GM23338 (cell line): ENCODE measurements at regions not wholly inside any gene's neighbourhood (a gene's known extent, or its start where the extent isn't known, plus 50 kb on each side); places are given as distances from the start of the nearest gene placed in this dataset.

ENCODE experiments used
- ATAC-seq: fragments of 200-7000 bp; cut with Tn5 transposase; 3 replicates; pipeline ENCODE4 v1.9.1; 2020
- DNase-seq: peaks from one replicate; pipeline ENCODE4 v3.0.0-alpha.2; 2015; ENCODE audit warnings: low spot score
- H2AFZ ChIP-seq: fragments of 200-600 bp; sonication (generic); 2 replicates; pipeline ENCODE4 v1.8.0; 2016; ENCODE audit warnings: antibody characterized with exemption, mild to moderate bottlenecking, moderate library complexity
- H3F3A ChIP-seq: fragments of 200-600 bp; sonication (generic); replicated peaks from 2 replicates; pipeline ENCODE4 v1.8.0; 2017; ENCODE audit warnings: antibody characterized with exemption, mixed run types, low read depth
- H3K27ac ChIP-seq: fragments of 200-600 bp; sonication (generic); 2 replicates; pipeline ENCODE4 v1.6.1; 2016; ENCODE audit warnings: low read depth
- H3K27me3 ChIP-seq: fragments of 200-600 bp; sonication (generic); 2 replicates; pipeline ENCODE4 v1.8.0; 2016; ENCODE audit warnings: mild to moderate bottlenecking, mixed run types, moderate library complexity; ENCODE audit not compliant: insufficient read depth
- H3K36me3 ChIP-seq: fragments of 200-600 bp; sonication (generic); 2 replicates; pipeline ENCODE4 v1.8.0; 2016; ENCODE audit warnings: mild to moderate bottlenecking; ENCODE audit not compliant: insufficient read depth
- H3K4me1 ChIP-seq: fragments of 200-600 bp; sonication (generic); 2 replicates; pipeline ENCODE4 v1.8.0; 2016; ENCODE audit warnings: mild to moderate bottlenecking, moderate library complexity; ENCODE audit not compliant: insufficient read depth
- H3K4me2 ChIP-seq: fragments of 200-600 bp; sonication (generic); 2 replicates; pipeline ENCODE4 v1.7.1; 2017; ENCODE audit warnings: mixed run types
- H3K4me3 ChIP-seq: fragments of 200-600 bp; sonication (generic); 2 replicates; pipeline ENCODE4 v1.6.1; 2016; ENCODE audit warnings: mixed run types
- H3K79me2 ChIP-seq: fragments of 200-600 bp; sonication (generic); replicated peaks from 2 replicates; pipeline ENCODE4 v1.8.0; 2017; ENCODE audit warnings: mild to moderate bottlenecking; ENCODE audit not compliant: insufficient read depth
- H3K9me2 ChIP-seq: fragments of 200-600 bp; sonication (generic); 2 replicates; pipeline ENCODE4 v1.8.0; 2017; ENCODE audit not compliant: insufficient read depth
- H4K20me1 ChIP-seq: fragments of 200-600 bp; sonication (generic); replicated peaks from 2 replicates; pipeline ENCODE4 v1.8.0; 2017; ENCODE audit warnings: mild to moderate bottlenecking; ENCODE audit not compliant: insufficient read depth
- H3K27ac Mint-ChIP-seq: 2 replicates; pipeline ENCODE4 v1.8.0; 2020; ENCODE audit warnings: inconsistent platforms, mild to moderate bottlenecking, moderate library complexity, mixed read lengths
- H3K27me3 Mint-ChIP-seq: 3 replicates; pipeline ENCODE4 v1.8.0; 2022; ENCODE audit warnings: low read depth, mild to moderate bottlenecking, moderate library complexity, mixed read lengths, inconsistent platforms; ENCODE audit not compliant: insufficient read depth, poor library complexity
- H3K36me3 Mint-ChIP-seq: 3 replicates; pipeline ENCODE4 v1.8.0; 2021; ENCODE audit warnings: low read depth, mild to moderate bottlenecking, inconsistent platforms, moderate library complexity, mixed read lengths
- H3K4me1 Mint-ChIP-seq: 3 replicates; pipeline ENCODE4 v1.8.0; 2020; ENCODE audit warnings: mild to moderate bottlenecking, inconsistent platforms, mixed read lengths
- H3K4me3 Mint-ChIP-seq: 3 replicates; pipeline ENCODE4 v1.8.0; 2021; ENCODE audit warnings: moderate library complexity, mild to moderate bottlenecking, inconsistent platforms, mixed read lengths
- H3K9me3 Mint-ChIP-seq: 3 replicates; pipeline ENCODE4 v1.8.0; 2020; ENCODE audit warnings: moderate library complexity, mild to moderate bottlenecking, inconsistent platforms, mixed read lengths
- CREB1 ChIP-seq: fragments of 250-450 bp; sonication (Bioruptor Pico); IDR thresholded peaks from 2 replicates; pipeline ENCODE4 v1.5.0; 2020; ENCODE audit warnings: low read depth, mild to moderate bottlenecking, moderate library complexity
- ETS1 ChIP-seq: IDR thresholded peaks from 2 replicates; pipeline ENCODE4 v1.6.1; 2016; ENCODE audit warnings: antibody characterized with exemption
- EZH2 ChIP-seq: fragments of 200-600 bp; sonication (generic); IDR thresholded peaks from one replicate; pipeline ENCODE4 v1.8.0; 2017; ENCODE audit warnings: antibody characterized with exemption, mild to moderate bottlenecking, low read depth; ENCODE audit not compliant: unreplicated experiment
- ZNF331 ChIP-seq: fragments of 250-450 bp; sonication (Bioruptor Pico); IDR thresholded peaks from 2 replicates; pipeline ENCODE4 v1.5.0; 2020; ENCODE audit warnings: low read depth, mild to moderate bottlenecking, moderate library complexity
- ZNF462 ChIP-seq: fragments of 250-450 bp; sonication (Bioruptor Pico); IDR thresholded peaks from 2 replicates; pipeline ENCODE4 v1.5.0; 2020; ENCODE audit warnings: mild to moderate bottlenecking, moderate library complexity

GRCh38 chr1:168920456-168921094 lies 185.9 kb upstream of the ATP1B1 start (continued):
- no peak for TF ChIP-seq ZNF462 (CRISPR knock-in tag)
- no peak for TF ChIP-seq ETS1
- TF ChIP-seq CREB1 (CRISPR knock-in tag) = no peak
- no peak for TF ChIP-seq ZNF331
- TF ChIP-seq EZH2 = no peak

DNA sequence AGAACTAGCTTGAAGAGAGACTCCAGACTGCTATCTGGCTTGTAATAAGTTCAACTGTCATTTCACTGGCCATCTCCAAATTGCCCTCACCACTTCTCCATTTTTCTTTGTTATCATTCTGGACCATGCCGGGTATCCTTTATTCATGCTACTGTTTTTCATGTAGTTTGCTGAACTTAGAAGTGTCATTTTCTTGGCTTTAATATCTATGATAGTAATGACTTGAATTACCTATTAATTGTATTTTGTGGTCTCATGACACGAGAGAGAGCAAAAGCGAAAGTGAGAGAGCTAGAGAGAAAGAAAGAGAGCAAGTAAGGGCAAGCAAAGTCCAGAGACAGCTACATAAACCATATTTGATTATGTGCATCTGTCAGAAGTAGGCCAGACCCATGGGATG lies 184.9 kb upstream of the ATP1B1 start:
- H3K4me3 ChIP-seq = no peak overlapping the region
- TF ChIP-seq CREB1 (CRISPR knock-in tag) = no peak
- no peak for TF ChIP-seq ZNF331
- H3K27ac Mint-ChIP-seq = no peak overlapping the region
- peaks cover 21% of the 10 kb centered on the region for H3K4me1 ChIP-seq
- no peak overlapping the region for H3K27ac ChIP-seq
- no peaks in the 10 kb centered on the region for H3K27me3 Mint-ChIP-seq
- ATAC-seq = no peak
- H3K36me3 Mint-ChIP-seq = no peaks in the 10 kb centered on the region
- no peaks in the 10 kb centered on the region; the same call in 2 of the 3 replicates for H3K9me3 Mint-ChIP-seq
- no peaks in the 10 kb centered on the region for H3K79me2 ChIP-seq
- no peak overlapping the region for H2AFZ ChIP-seq
- H3K4me3 Mint-ChIP-seq = no peak overlapping the region
- no peaks in the 10 kb centered on the region for H3F3A ChIP-seq
- no peak overlapping the region for H3K4me2 ChIP-seq
- H3K36me3 ChIP-seq = no peaks in the 10 kb centered on the region
- peaks cover 24% of the 10 kb centered on the region for H3K4me1 Mint-ChIP-seq
- no peaks in the 10 kb centered on the region for H3K27me3 ChIP-seq
- no peak for DNase-seq
- no peaks in the 10 kb centered on the region for H4K20me1 ChIP-seq
- peaks cover 16% of the 10 kb centered on the region; the same call in 1 of the 2 replicates for H3K9me2 ChIP-seq
